NCI-H82 treated with DMSO at 0.1 percent for 48 hours (cell line): ENCODE measurements at regions not wholly inside any gene's neighbourhood (a gene's known extent, or its start where the extent isn't known, plus 50 kb on each side); places are given as distances from the start of the nearest gene placed in this dataset.
"Not testable (repeated sequence)": the region's sequence is repeated elsewhere in the genome, so short reads cannot be mapped to it uniquely, and the experiment has no call there.

ENCODE experiments used
- DNase-seq: peaks from one replicate; lab custom pipeline; 2025; ENCODE audit not compliant: unreplicated experiment; lab: John Stamatoyannopoulos, UW

DNA sequence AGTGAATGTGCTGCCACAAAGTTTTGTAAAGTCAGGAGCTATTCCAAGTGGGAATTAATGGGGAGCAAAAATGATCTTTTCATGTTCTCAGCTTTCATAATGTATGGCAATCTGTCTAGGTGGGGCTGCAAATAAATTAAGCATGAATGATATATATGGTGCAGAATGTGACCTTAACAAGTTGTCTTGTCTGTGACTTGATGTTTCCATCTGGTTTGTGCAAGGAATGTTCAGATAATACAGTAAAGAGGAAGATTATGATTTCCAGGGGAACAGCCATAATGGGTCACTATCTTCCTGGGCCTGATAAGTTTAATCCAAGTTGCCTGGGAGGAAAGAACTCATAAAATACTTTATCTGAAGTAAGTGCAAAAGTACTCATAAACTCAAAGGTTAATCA lies 1815.8 kb upstream of the FLRT2 start:
- no peak for DNase-seq

GRCh38 chr14:83719435-83719834 lies 1810.5 kb upstream of the FLRT2 start:
- DNase-seq = not testable (repeated sequence)

DNA sequence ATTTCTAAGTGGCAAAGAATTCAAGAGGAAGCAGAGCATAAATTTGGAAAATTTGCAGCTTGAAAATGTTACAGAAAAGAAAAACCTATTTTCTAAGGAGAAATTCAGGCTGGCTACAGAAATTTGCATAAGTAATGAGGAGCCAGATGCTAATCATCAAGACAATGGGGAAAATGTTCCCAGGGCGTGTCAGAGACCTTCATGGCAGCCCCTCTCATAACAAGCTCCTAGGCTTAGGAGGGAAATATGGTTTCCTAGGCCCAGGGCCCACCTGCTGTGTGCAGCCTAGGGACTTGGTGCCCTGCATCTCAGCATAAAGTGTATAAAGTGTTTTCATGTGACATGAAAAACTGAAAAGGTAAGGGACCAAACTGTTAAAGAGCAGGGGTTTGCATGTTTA lies 1796.3 kb upstream of the FLRT2 start:
- no peak for DNase-seq

- peak; percentile 82 for DNase-seq
These were observed 1795.5 kb upstream of the FLRT2 start for GRCh38 chr14:83734431-83734830.

GRCh38 chr14:83741269-83741668 lies 1788.7 kb upstream of the FLRT2 start:
- DNase-seq = no peak

DNA sequence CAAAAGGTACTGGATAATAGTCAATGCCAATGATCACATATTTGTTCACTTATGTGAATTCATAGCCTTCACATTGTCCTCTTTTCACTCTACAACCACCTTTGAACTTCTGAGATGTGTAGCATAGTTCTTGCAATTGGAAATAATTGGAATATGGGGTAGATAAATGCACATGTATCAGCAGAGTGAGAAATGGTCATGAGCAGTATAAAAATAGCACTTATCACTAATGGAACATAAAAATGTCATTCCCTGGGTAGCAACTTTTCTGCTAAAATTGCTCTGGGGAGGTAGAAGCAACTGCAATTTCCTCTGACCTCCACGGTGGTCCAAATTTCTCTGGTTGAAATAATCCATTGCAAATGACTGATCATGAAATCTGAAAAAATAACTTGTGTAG lies 1785.7 kb upstream of the FLRT2 start:
- DNase-seq = no peak

DNA sequence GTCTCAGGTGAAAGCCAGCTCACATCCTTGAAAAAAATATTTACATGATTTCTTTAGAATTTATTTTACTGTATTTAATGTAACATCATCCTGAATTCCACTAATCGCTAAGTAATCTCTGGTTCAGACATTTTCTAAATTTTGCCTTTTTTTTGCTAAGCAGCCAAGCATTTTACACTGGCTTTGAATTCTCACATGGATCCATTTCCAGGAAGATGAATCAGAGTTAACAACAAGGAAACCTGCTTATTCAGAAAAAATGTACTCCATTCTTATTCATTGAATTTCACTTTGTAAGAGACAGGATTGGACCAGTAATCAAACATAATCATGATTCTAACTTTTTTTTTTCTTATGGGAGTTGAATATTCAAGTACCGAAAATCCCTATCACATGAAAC lies 1785.1 kb upstream of the FLRT2 start:
- DNase-seq = no peak

- no peak for DNase-seq
These were observed 1783.6 kb upstream of the FLRT2 start for GRCh38 chr14:83746336-83746735.

DNA sequence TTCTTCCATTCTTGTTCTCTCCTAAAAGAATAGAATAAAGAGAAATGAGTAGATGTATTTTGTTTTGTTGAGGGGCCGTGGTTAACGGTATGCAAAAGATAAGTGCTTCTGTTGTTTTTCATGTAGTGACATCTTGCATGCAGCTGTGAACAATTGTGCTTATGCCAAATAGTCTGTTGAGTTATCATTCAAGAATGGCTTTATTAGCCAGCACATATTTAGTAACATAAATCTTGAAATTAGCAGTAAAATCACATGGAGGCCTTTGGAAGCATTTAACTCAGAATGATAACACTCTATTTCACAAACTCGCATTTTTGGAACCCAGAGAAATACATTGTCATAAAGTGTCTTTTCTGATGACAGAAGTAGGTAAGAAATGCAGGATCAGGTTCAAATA lies 1772.0 kb upstream of the FLRT2 start:
- no peak for DNase-seq

DNA sequence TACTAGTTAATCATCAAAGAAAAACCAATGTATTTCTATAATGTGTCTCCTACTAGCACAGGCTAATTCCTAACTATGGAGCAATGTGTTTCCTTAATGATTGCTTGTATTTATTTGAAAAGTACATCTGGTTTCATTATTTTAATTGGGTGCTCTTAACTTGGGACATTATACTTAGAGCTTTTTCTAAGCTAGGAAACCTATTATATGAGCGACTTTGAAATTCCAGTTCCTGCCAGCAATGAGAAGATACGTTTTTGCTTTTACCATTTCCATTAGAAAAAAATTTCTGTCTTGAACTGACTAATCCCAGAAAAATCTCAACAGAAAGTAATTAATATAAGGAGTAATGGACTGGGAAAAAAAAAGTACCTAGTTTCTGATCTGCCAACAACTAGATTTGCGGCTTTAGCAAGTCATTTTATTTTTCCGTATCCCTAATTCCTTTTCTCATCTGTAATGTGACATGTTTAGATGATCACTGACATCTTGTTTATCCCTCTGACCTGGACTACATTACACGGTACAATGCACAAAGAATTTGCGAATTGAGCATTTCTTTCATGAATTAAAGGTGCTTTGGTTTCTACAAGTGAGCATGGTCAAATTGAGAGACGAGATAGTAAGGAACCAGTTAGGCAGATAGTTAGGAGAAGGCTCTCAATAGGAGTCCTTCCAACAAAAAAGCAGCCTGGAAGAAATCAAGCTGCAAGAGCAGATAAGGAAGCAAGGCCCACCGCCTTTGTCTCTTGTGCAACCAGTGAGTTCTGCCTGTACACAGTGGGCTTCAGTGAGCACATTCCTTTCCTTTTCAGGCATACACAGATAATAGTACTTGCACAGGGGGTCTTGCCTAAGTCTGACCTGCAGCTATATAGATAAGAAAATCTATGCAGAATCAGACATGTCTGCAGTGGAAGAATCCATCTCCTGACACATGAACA lies 1765.0 kb upstream of the FLRT2 start:
- DNase-seq = no peak

DNA sequence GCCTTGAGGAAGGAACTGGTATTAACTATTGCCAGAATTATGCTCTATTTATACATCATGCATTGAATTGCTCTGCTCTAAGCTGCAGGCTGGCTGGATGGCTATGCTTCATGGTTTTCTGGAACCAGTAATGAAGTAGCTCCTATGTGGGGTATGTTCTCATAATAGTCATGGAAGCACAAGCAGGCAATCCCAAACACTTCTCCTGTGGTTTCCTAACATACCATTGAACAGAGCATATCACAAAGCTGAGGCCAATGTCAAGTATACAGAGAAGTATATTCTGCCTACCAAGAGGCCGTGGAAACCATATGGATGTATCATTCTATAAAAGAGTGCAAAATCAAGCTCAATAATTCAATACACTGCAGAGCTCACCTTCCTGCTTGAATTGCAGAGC lies 1752.4 kb upstream of the FLRT2 start:
- DNase-seq = no peak

- DNase-seq = no peak
These were observed 1750.7 kb upstream of the FLRT2 start for GRCh38 chr14:83779266-83779665.

DNA sequence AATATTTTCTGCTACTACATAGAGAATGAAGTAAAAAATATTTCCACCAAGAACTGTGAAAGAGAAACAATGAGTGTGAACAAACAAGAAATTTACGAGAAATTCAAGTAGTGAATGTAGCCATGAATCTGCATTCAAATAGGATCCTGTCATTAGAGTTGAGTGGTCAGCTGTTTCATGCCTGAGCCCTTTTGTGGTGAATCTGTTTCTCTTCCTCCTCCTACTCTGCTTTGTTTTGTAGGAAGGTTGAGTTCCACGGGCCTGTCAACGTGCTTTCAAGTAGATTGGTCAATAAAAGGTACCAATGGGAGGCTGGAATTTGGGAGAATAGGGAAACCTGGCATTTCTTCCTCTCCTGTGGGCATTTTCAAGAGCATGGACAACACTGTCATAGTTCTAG lies 1749.6 kb upstream of the FLRT2 start:
- DNase-seq = no peak

DNA sequence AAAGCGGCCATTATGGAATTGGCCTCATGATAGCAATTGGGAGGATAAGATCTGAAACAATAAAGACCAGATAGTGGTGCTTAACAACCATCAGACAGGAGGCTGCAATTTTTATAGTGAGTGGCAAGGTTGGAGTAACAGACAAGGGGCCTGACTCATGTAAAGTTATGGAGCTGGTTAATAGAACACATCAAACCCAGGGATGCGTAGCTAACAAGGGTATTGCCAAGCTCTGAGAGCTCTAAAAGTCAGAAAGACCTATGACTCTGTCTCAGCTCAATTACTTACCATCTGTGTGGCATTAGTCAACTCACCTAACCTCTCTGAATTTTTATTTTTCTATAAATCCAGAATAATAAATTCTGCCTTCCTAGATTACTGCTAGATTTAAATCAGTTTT lies 1731.5 kb upstream of the FLRT2 start:
- no peak for DNase-seq

DNA sequence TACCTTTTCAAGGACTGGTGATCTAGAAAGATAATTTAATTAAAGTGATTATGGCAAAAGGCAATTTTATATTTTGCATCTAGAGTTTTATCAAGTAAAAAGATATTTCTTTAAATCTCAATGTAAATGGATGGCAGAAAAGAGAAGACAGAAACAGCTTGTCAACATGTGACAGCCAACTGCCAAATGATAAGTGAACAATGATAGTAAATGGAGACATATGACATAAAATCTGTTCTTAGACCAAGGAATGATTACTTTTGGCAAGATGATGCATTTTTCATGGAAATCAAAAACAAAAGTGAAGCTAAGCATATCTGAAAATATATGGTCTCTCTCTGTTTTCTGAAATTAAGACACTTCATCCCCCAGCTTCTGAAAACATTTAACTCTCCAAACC lies 1730.7 kb upstream of the FLRT2 start:
- DNase-seq = no peak

GRCh38 chr14:83814896-83815295 lies 1715.0 kb upstream of the FLRT2 start:
- no peak for DNase-seq

GRCh38 chr14:83816761-83817160 lies 1713.2 kb upstream of the FLRT2 start:
- DNase-seq = no peak

DNA sequence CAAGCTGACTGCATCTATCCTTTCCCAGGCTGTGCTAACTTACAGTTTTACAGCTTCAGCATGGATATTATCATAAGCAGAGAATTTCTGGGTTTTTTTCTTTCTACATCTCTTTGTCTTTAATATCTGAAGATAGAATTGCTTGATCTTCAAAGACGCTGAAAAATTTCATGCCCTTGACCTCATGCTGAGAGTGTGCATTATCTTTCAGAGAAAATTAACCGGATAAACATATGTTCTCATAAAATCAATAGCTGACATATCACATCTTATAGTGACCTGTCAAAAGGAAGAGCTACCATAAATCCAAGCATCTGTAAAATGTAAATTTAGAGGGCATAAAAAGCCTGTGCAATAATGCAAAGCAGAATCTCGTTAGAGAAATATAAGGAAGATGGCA lies 1704.1 kb upstream of the FLRT2 start:
- no peak for DNase-seq

DNA sequence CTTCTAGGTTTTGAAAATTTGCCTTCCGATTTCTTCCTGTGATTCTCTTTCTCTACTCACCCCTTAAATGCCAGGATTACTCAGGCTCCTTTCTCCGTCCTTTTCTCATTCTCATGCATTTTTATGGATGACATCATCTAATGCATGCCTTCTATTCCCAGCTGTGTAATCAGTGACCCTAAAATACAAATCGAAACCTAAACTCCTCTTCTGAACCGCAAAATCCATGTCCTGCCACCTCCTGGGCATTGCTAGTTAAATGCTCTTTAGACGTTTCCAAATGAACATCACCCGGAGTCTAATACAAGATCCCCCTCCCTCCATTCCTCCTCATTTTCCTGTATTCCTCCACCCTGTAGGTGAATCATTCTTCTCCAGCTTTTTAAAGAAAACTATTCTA lies 1703.1 kb upstream of the FLRT2 start:
- no peak for DNase-seq

DNA sequence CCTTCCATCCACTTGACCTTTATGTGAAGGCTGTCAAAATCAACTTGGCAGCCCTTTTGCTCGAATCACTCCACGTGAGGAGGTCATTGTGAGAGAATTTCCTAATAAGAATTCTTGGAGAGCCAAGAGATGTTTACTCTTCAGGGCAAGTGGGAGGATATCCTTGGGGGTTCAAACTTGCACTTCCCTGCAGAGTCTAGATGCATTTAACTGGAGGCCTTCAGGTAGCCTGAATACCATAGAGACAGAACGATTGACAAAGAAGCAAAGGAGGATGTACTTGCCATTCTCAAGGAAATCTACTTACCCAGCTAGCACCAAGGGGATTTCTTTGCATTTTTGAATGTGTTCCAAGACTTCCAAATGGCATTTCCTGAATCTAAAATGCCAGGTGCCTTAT lies 1702.6 kb upstream of the FLRT2 start:
- DNase-seq = no peak

- no peak for DNase-seq
These were observed 1701.5 kb upstream of the FLRT2 start for GRCh38 chr14:83828406-83828805.

GRCh38 chr14:83830316-83830715 lies 1699.6 kb upstream of the FLRT2 start:
- no peak for DNase-seq

DNA sequence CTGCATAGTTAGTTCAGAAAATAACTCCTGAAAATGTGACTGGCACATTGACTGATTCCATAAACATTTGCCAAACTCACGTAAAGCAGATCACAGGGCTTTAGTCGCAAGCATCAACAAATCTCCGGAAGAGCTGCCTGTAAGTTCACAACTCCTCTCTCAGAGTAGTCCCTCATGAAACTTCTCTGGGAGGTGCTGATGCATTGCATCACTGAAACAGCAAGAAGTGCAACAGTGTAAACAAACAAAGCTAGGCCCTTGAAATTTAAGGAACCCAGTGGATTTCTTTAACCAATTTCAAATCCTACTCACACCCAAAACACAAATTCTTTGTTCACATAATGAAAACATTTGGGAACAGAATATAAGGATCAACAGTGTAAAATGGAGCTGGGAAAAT lies 1691.7 kb upstream of the FLRT2 start:
- no peak for DNase-seq
